Right lobe of liver (tissue), 4 donors: ENCODE measurements at regions not wholly inside any gene's neighbourhood (a gene's known extent, or its start where the extent isn't known, plus 50 kb on each side); places are given as distances from the start of the nearest gene placed in this dataset.

Experiments
- CTCF ChIP-seq, 4 donors: fragments of 200-600 bp in 3 of 4; fragments of 450-650 bp in 1 of 4; IDR thresholded peaks; one replicate each; pipeline versions ENCODE4 v1.5.1 to v1.8.0; 2016 to 2022; ENCODE audit warnings: antibody characterized with exemption in 4 of 4, mild to moderate bottlenecking in 2 of 4
- POLR2A ChIP-seq: fragments of 450-650 bp; IDR thresholded peaks from one replicate; pipeline ENCODE4 v1.6.1; 2017; ENCODE audit warnings: antibody characterized with exemption, mild to moderate bottlenecking
- donor health status: DM: no; HTN: no; CAD: no.
- donor health status: DM: no; HTN: no; CAD: no.
- donor health status: DM: no; HTN: yes; CAD: no.

GRCh38 chr1:96990136-96990535, 268.6 kb downstream of the PTBP2 start:
- TF ChIP-seq CTCF (IDR thresholded peaks at IDR 0.05) = no peak
- no peak for TF ChIP-seq POLR2A
